ENCODE measurements at regions not wholly inside any gene's neighbourhood (a gene's known extent, or its start where the extent isn't known, plus 50 kb on each side); places are given as distances from the start of the nearest gene placed in this dataset.

- DNase-seq, result no peak
- no peak overlapping the region for H3K27ac Mint-ChIP-seq
- H3K36me3 Mint-ChIP-seq (ENCODE audit: low read depth), result peaks cover 2% of the 10 kb centered on the region
- H3K9me3 ChIP-seq (ENCODE audit: control insufficient read depth, low read length, poor library complexity, severe bottlenecking), result no peaks in the 10 kb centered on the region
- ATAC-seq, result no peak
- H3K27me3 Mint-ChIP-seq, result peaks cover 20% of the 10 kb centered on the region
- H3K4me1 Mint-ChIP-seq, result no peaks in the 10 kb centered on the region
- H3K4me3 Mint-ChIP-seq, result no peak overlapping the region
Observed at GRCh38 chr6:90645634-90646033, 58.8 kb upstream of the MAP3K7 start.

DNA sequence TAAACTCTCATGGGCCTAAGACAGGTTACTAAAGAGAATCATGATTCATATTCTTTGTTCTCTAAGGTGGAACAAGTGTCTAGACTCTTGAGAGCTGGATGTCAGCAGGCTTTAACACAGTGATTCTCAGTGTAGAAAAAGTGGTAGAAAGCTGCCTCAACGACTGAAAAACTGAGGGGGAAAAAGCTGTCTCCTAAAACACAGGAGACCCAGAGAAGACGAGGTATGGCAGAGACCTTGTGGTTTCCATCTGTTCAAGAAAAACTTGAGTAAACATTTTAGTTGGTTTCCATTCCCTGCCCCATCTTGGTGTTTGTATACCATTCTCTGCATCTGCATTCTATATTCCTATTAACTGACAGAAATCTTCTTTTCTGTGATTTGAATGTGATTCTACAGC is 57.6 kb upstream of the MAP3K7 start:
- Mint-ChIP-seq H3K36me3 (ENCODE audit: low read depth) (peaks cover 2% of the 10 kb centered on the region), H3K27me3 (peaks cover 21% of the 10 kb centered on the region), H3K4me3 (no peak overlapping the region), H3K27ac (no peak overlapping the region), H3K4me1 (no peaks in the 10 kb centered on the region)
- no peak for ATAC-seq
- no peaks in the 10 kb centered on the region for H3K9me3 ChIP-seq (ENCODE audit: control insufficient read depth, low read length, poor library complexity, severe bottlenecking)
- no peak for DNase-seq

DNA sequence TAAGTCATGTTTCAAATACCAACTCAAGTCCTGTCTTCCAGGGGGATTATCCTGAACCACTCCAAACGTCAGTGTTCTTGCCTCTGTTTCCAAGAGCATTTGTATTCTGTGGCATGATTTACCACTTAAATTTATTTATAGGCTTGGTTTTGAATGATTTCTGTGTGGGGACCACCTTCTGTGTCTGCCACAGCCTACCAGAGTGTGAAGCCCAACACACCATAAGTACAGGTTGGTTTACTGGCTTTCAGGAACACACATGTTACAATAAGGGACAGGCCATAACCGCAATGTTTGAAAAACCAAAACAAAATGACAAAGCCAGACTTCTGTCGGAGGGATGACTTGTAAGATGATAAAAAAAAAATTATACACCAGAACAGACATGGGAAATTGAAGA is 56.5 kb upstream of the MAP3K7 start:
- ATAC-seq (no peak), DNase-seq (no peak)
- no peaks in the 10 kb centered on the region for H3K9me3 ChIP-seq (ENCODE audit: control insufficient read depth, low read length, poor library complexity, severe bottlenecking)
- Mint-ChIP-seq H3K36me3 (ENCODE audit: low read depth) (peaks cover 2% of the 10 kb centered on the region), H3K27ac (no peak overlapping the region), H3K4me3 (no peak overlapping the region), H3K4me1 (no peaks in the 10 kb centered on the region), H3K27me3 (peaks cover 22% of the 10 kb centered on the region)

GRCh38 chr6:90637320-90637719 is 50.4 kb upstream of the MAP3K7 start:
- H3K27ac Mint-ChIP-seq, result no peak overlapping the region
- H3K36me3 Mint-ChIP-seq (ENCODE audit: low read depth), result peaks cover 2% of the 10 kb centered on the region
- DNase-seq (no peak), ATAC-seq (no peak)
- no peak overlapping the region for H3K4me3 Mint-ChIP-seq
- no peaks in the 10 kb centered on the region for H3K4me1 Mint-ChIP-seq
- peaks cover 4% of the 10 kb centered on the region for H3K9me3 ChIP-seq (ENCODE audit: control insufficient read depth, low read length, poor library complexity, severe bottlenecking)
- H3K27me3 Mint-ChIP-seq, result peaks cover 23% of the 10 kb centered on the region
